ENCODE measurements at regions not wholly inside any gene's neighbourhood (a gene's known extent, or its start where the extent isn't known, plus 50 kb on each side); places are given as distances from the start of the nearest gene placed in this dataset.

- TF ChIP-seq CTCF (conservative IDR thresholded peaks at IDR 0.05) = no peak
- TF ChIP-seq ZFX (IDR thresholded peaks at IDR 0.05) = no peak
Measured at GRCh38 chr16:13492046-13492445, 427.9 kb upstream of the ERCC4 start.
